ENCODE measurements at regions not wholly inside any gene's neighbourhood (a gene's known extent, or its start where the extent isn't known, plus 50 kb on each side); places are given as distances from the start of the nearest gene placed in this dataset.

DNA sequence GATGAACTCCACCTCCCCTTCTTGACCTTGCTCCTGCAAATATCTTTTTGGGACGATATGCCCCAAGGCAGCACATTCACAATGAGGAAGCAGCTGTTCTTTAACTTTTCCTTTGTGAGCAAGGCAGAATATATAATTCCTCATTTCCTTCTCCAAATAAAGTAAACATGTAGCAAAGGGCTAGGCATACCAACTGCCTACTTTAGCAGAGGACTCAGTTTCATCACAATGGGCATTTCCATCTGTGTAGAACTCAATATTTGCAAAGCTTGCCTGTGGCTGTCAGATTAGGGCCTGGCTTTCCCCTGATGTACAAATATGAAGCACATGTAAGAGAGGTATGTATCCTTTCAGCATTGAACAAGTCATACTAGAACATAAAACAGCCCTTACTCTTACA is 366.9 kb downstream of the RSL24D1 start:
- TF ChIP-seq CTCF (IDR thresholded peaks at IDR 0.05; ENCODE audit: poor library complexity) = no peak
- TF ChIP-seq EZH2 (IDR thresholded peaks at IDR 0.05; ENCODE audit: borderline replicate concordance) = no peak

All from hepatocyte (in vitro differentiated cells).